Renal pelvis (tissue), 1 donor: ENCODE measurements at regions not wholly inside any gene's neighbourhood (a gene's known extent, or its start where the extent isn't known, plus 50 kb on each side); places are given as distances from the start of the nearest gene placed in this dataset.
"Not testable (repeated sequence)": the region's sequence is repeated elsewhere in the genome, so short reads cannot be mapped to it uniquely, and the experiment has no call there.

Source experiments
- DNase-seq: peaks from one replicate; pipeline ENCODE4 v3.0.0-alpha.2; 2013

- DNase-seq: not testable (repeated sequence)
These were observed 132.0 kb downstream of the FAM72B start for GRCh38 chr1:121052081-121052660.

- not testable (repeated sequence) for DNase-seq
These were observed 129.2 kb downstream of the FAM72B start for GRCh38 chr1:121054928-121055327.

- not testable (repeated sequence) for DNase-seq
These were observed 117.2 kb downstream of the FAM72B start for GRCh38 chr1:121066925-121067324.

- not testable (repeated sequence) for DNase-seq
These were observed 115.2 kb downstream of the FAM72B start for GRCh38 chr1:121068738-121069499.

- not testable (repeated sequence) for DNase-seq
These were observed 110.3 kb downstream of the FAM72B start for GRCh38 chr1:121073852-121074251.

GRCh38 chr1:121075254-121075805 lies 108.8 kb downstream of the FAM72B start:
- not testable (repeated sequence) for DNase-seq

- not testable (repeated sequence) for DNase-seq
These were observed 107.5 kb downstream of the FAM72B start for GRCh38 chr1:121076674-121077073.

- not testable (repeated sequence) for DNase-seq
These were observed 104.5 kb downstream of the FAM72B start for GRCh38 chr1:121079655-121080054.

- DNase-seq: not testable (repeated sequence)
These were observed 103.8 kb downstream of the FAM72B start for GRCh38 chr1:121080197-121080903.

- not testable (repeated sequence) for DNase-seq
These were observed 103.3 kb downstream of the FAM72B start for GRCh38 chr1:121080904-121081264.

- not testable (repeated sequence) for DNase-seq
These were observed 102.4 kb downstream of the FAM72B start for GRCh38 chr1:121081625-121082199.

GRCh38 chr1:121082995-121083394 lies 101.1 kb downstream of the FAM72B start:
- DNase-seq: not testable (repeated sequence)

- DNase-seq: not testable (repeated sequence)
These were observed 97.9 kb downstream of the FAM72B start for GRCh38 chr1:121086249-121086648.

GRCh38 chr1:121087221-121087620 lies 96.9 kb downstream of the FAM72B start:
- not testable (repeated sequence) for DNase-seq

GRCh38 chr1:121088568-121088967 lies 95.6 kb downstream of the FAM72B start:
- DNase-seq: not testable (repeated sequence)

GRCh38 chr1:121092329-121092968 lies 91.7 kb downstream of the FAM72B start:
- not testable (repeated sequence) for DNase-seq

- DNase-seq: not testable (repeated sequence)
These were observed 89.1 kb downstream of the FAM72B start for GRCh38 chr1:121095014-121095413.

- peak; percentile 59 for DNase-seq
These were observed 86.8 kb downstream of the FAM72B start for GRCh38 chr1:121097127-121097866.

GRCh38 chr1:121097867-121098215 lies 86.3 kb downstream of the FAM72B start:
- not testable (repeated sequence) for DNase-seq

GRCh38 chr1:121109025-121109424 lies 75.1 kb downstream of the FAM72B start:
- not testable (repeated sequence) for DNase-seq
